Gastroesophageal sphincter (tissue), 4 donors: ENCODE measurements at regions not wholly inside any gene's neighbourhood (a gene's known extent, or its start where the extent isn't known, plus 50 kb on each side); places are given as distances from the start of the nearest gene placed in this dataset.

Experiments used
- ATAC-seq: fragments of 150-250 bp; one replicate; pipeline ENCODE4 v1.9.1; 2016; ENCODE audit warnings: mild to moderate bottlenecking, moderate library complexity
- H3K27ac ChIP-seq, 4 donors: fragments of 200-600 bp; sonication (generic) in 3 of 4; 1 replicate in 3 of 4; 2 replicates in 1 of 4; pipeline ENCODE4 v1.5.1; 2016 to 2019
- H3K27me3 ChIP-seq: fragments of 200-600 bp; sonication (generic); one replicate; pipeline ENCODE4 v1.5.1; 2019
- H3K36me3 ChIP-seq, 2 donors: fragments of 200-600 bp; sonication (generic); one replicate each; pipeline ENCODE4 v1.5.1; 2019; ENCODE audit warnings: control low read depth in 1 of 2
- H3K4me1 ChIP-seq, 3 donors: fragments of 200-600 bp; sonication (generic); 1 replicate in 2 of 3; 2 replicates in 1 of 3; pipeline ENCODE4 v1.5.1; 2016 to 2019; ENCODE audit warnings: control low read depth in 2 of 3
- H3K4me3 ChIP-seq, 2 donors: fragments of 200-600 bp; sonication (generic); one replicate each; pipeline ENCODE4 v1.5.1; 2019; ENCODE audit warnings: mild to moderate bottlenecking in 1 of 2, moderate library complexity in 1 of 2
- H3K9me3 ChIP-seq, 3 donors: fragments of 200-600 bp; sonication (generic); one replicate each; pipeline ENCODE4 v1.5.1; 2017 to 2019; ENCODE audit warnings: control low read depth in 2 of 3
- EP300 ChIP-seq: sonication (generic); formaldehyde crosslinking; IDR thresholded peaks from one replicate; pipeline ENCODE4 v1.6.1; 2017; ENCODE audit warnings: antibody characterized with exemption, mild to moderate bottlenecking
- POLR2A ChIP-seq, 2 donors: fragments of 450-650 bp; IDR thresholded peaks; one replicate each; pipeline ENCODE4 v1.6.1; 2017; ENCODE audit warnings: antibody characterized with exemption in 2 of 2, mild to moderate bottlenecking in 2 of 2, moderate library complexity in 1 of 2
- POLR2AphosphoS5 ChIP-seq: sonication (generic); formaldehyde crosslinking; IDR thresholded peaks from one replicate; pipeline ENCODE4 v1.6.1; 2017; ENCODE audit warnings: antibody characterized with exemption
- WGBS, 2 donors: methylation state at CpG; one replicate each; pipeline ENCODE4 v1.1.5; 2018; ENCODE audit warnings: low coverage in 1 of 2; 5-methylcytosine and 5-hydroxymethylcytosine counted together
- TF ChIP-seq, protein P1 (sequence below), 4 experiments: fragments of 200-600 bp in 2 of 4; fragments of 450-650 bp in 2 of 4; sonication (generic) in 1 of 4; IDR thresholded peaks; one replicate each; pipeline ENCODE4 v1.5.1; 2017 to 2019; ENCODE audit warnings: antibody characterized with exemption in 4 of 4, mild to moderate bottlenecking in 2 of 4, moderate library complexity in 2 of 4

GRCh38 chr20:23299673-23300050, 50.9 kb upstream of the NXT1 start:
- Histone ChIP-seq H3K9me3 (no peaks in the 10 kb centered on the region), H3K4me1 (peaks cover 0 to 9% (median 3%) of the 10 kb centered on the region in 3 donors), H3K4me3 (no peak overlapping the region), H3K36me3 (no peaks in the 10 kb centered on the region), H3K27me3 (no peaks in the 10 kb centered on the region), H3K27ac (no peak overlapping the region)
- ATAC-seq, result no peak
- WGBS, 2 donors, result 76% methylated on average over 5 of the region's 7 CpGs; no CpG with 5 or more reads in 1 of the 2 donors
- no peak for TF ChIP-seq EP300
- TF ChIP-seq POLR2AphosphoS5, result no peak
- TF ChIP-seq, protein P1, sequence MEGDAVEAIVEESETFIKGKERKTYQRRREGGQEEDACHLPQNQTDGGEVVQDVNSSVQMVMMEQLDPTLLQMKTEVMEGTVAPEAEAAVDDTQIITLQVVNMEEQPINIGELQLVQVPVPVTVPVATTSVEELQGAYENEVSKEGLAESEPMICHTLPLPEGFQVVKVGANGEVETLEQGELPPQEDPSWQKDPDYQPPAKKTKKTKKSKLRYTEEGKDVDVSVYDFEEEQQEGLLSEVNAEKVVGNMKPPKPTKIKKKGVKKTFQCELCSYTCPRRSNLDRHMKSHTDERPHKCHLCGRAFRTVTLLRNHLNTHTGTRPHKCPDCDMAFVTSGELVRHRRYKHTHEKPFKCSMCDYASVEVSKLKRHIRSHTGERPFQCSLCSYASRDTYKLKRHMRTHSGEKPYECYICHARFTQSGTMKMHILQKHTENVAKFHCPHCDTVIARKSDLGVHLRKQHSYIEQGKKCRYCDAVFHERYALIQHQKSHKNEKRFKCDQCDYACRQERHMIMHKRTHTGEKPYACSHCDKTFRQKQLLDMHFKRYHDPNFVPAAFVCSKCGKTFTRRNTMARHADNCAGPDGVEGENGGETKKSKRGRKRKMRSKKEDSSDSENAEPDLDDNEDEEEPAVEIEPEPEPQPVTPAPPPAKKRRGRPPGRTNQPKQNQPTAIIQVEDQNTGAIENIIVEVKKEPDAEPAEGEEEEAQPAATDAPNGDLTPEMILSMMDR (IDR thresholded peaks at IDR 0.05), result no peak
- TF ChIP-seq POLR2A (IDR thresholded peaks at IDR 0.05), result no peak

DNA sequence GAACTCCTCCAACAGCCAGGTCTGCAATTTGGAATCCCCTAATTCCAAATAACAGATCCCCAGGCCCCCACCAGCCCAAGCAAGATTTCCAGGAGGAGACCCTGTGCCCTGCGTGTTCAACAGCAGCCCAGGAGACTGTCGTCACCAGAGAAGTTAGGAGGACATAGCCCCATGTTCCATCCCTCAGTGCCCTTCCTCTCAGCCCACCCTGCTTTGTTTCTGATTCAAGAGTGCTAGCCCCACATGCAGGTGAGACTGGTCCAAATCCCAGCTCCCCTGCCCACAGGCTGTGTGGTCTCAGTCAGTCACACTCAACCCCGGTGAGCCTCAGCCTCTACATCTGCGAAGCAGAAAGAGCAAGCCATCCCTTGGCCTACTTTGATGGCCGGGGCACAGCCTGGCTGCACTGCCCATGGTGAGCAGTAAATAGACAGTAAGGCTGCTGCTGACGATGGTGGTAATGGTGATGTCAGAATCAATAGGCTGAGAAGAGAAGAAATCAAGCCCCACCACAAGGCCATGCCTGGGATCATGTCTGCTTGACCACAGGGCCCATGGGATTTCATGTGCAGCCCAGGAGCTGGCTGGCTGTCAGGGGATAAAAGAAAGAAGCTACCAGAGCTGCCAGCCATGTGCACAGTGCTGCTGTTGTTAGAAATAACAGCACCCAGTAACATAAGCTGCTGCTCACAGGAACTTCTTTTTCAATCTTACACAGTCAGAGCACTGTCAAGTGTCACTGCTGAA, 51.5 kb upstream of the NXT1 start:
- ATAC-seq, result no peak
- Histone ChIP-seq H3K27ac (peak overlapping the region in 1 of 4 donors; percentile 5), H3K27me3 (no peaks in the 10 kb centered on the region), H3K4me3 (no peak overlapping the region), H3K36me3 (no peaks in the 10 kb centered on the region), H3K4me1 (peaks cover 0 to 14% (median 8%) of the 10 kb centered on the region in 3 donors), H3K9me3 (no peaks in the 10 kb centered on the region)
- 40 to 80% methylated on average over 1 of the region's 6 CpGs for WGBS, 2 donors
- TF ChIP-seq POLR2A (IDR thresholded peaks at IDR 0.05), result no peak
- no peak for TF ChIP-seq POLR2AphosphoS5
- TF ChIP-seq, protein P1 (IDR thresholded peaks at IDR 0.05), result no peak
- TF ChIP-seq EP300, result no peak

- TF ChIP-seq POLR2A (IDR thresholded peaks at IDR 0.05) (no peak), POLR2AphosphoS5 (no peak), EP300 (no peak)
- TF ChIP-seq, protein P1 (IDR thresholded peaks at IDR 0.05), result no peak
- H3K9me3 ChIP-seq, result no peaks in the 10 kb centered on the region
- 41 to 73% methylated on average over 3 to 4 of the region's 6 CpGs for WGBS, 2 donors
- ATAC-seq, result no peak
- H3K4me1 ChIP-seq, result peaks cover 0 to 17% (median 10%) of the 10 kb centered on the region in 3 donors
- H3K27ac ChIP-seq, result peak overlapping the region in 1 of 4 donors; percentile 5
- no peaks in the 10 kb centered on the region for H3K36me3 ChIP-seq
- no peak overlapping the region for H3K4me3 ChIP-seq
- H3K27me3 ChIP-seq, result no peaks in the 10 kb centered on the region
Observed at GRCh38 chr20:23298155-23298554, 52.4 kb upstream of the NXT1 start.

- TF ChIP-seq, protein P1 (IDR thresholded peaks at IDR 0.05), result no peak
- TF ChIP-seq EP300 (no peak), POLR2AphosphoS5 (peak; percentile 40), POLR2A (IDR thresholded peaks at IDR 0.05) (no peak)
- WGBS, 2 donors, result 37 to 60% methylated on average over 8 to 10 of the region's 17 CpGs
- peak overlapping the region in 3 of 4 donors; percentile 2 to 53 (median 31) for H3K27ac ChIP-seq
- no peaks in the 10 kb centered on the region for H3K27me3 ChIP-seq
- peaks cover 0 to 17% (median 10%) of the 10 kb centered on the region in 3 donors for H3K4me1 ChIP-seq
- no peaks in the 10 kb centered on the region for H3K9me3 ChIP-seq
- no peak overlapping the region for H3K4me3 ChIP-seq
- H3K36me3 ChIP-seq, result no peaks in the 10 kb centered on the region
- peak; percentile 60 for ATAC-seq
Observed at GRCh38 chr20:23296841-23297701, 53.5 kb upstream of the NXT1 start.
